ENCODE measurements at regions not wholly inside any gene's neighbourhood (a gene's known extent, or its start where the extent isn't known, plus 50 kb on each side); places are given as distances from the start of the nearest gene placed in this dataset.
A peak's percentile ranks its signal among the peaks of the same experiment; 100 is the strongest.

- Histone ChIP-seq H3K36me3 (no peaks in the 10 kb centered on the region), H3K27ac (no peak overlapping the region), H3K27me3 (ENCODE audit: insufficient read depth, low read depth, severe bottlenecking) (no peaks in the 10 kb centered on the region), H3K9me3 (ENCODE audit: severe bottlenecking) (no peaks in the 10 kb centered on the region), H3K4me3 (ENCODE audit: low read depth, low read length) (no peak overlapping the region)
- TF ChIP-seq CTCF (IDR thresholded peaks at IDR 0.05; ENCODE audit: low read depth, low read length), result no peak
- DNase-seq, result no peak
These were observed 329.4 kb upstream of the MAN1A1 start for GRCh38 chr6:119678961-119679360.

DNA sequence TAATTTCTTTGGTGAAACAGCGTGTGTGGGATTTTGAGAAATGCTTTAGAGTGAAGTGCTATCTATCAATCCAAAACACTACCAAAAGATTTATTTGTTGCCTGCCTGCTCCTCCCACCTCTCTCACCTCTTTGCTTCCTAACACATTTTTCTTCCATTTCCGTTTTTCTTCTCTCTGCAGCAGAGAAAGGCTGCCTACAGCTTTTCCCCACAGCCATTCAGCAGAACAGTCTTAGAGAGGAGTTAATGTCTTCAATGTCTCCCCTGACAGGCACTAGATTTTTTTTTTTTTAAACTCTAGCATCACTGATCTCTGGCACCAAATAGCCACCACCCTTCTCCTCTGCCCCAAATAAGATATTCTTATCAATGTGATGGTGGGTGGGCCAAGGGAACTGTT lies 327.8 kb upstream of the MAN1A1 start:
- Histone ChIP-seq H3K27ac (no peak overlapping the region), H3K27me3 (ENCODE audit: insufficient read depth, low read depth, severe bottlenecking) (no peaks in the 10 kb centered on the region), H3K9me3 (ENCODE audit: severe bottlenecking) (no peaks in the 10 kb centered on the region), H3K4me3 (ENCODE audit: low read depth, low read length) (no peak overlapping the region), H3K36me3 (no peaks in the 10 kb centered on the region)
- TF ChIP-seq CTCF (IDR thresholded peaks at IDR 0.05; ENCODE audit: low read depth, low read length), result no peak
- DNase-seq, result no peak

- no peak overlapping the region for H3K4me3 ChIP-seq (ENCODE audit: low read depth, low read length)
- H3K27me3 ChIP-seq (ENCODE audit: insufficient read depth, low read depth, severe bottlenecking), result no peaks in the 10 kb centered on the region
- TF ChIP-seq CTCF (IDR thresholded peaks at IDR 0.05; ENCODE audit: low read depth, low read length), result no peak
- H3K36me3 ChIP-seq, result no peaks in the 10 kb centered on the region
- no peaks in the 10 kb centered on the region for H3K9me3 ChIP-seq (ENCODE audit: severe bottlenecking)
- H3K27ac ChIP-seq, result no peak overlapping the region
- DNase-seq, result no peak
These were observed 327.4 kb upstream of the MAN1A1 start for GRCh38 chr6:119676961-119677360.

DNA sequence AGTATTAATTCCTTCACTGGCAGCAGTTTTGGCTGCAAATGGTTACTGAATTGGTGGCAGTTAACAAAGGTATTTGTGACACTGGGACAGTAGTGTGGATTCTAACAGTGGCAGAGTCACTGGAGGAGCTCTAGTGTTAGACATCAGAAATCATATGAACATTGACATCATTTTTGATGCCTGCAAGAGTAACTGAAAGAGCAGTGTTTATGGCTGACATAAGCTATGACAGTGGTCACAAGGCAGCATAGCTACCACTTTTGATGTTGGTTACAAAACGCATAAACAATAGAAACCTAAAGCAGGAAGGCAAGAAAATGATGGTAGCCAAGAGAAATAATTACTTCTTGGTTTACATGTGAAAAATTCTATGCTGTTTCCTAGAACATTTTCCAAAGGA lies 326.7 kb upstream of the MAN1A1 start:
- Histone ChIP-seq H3K27me3 (ENCODE audit: insufficient read depth, low read depth, severe bottlenecking) (no peaks in the 10 kb centered on the region), H3K36me3 (no peaks in the 10 kb centered on the region), H3K9me3 (ENCODE audit: severe bottlenecking) (no peaks in the 10 kb centered on the region), H3K27ac (no peak overlapping the region), H3K4me3 (ENCODE audit: low read depth, low read length) (no peak overlapping the region)
- no peak for DNase-seq
- TF ChIP-seq CTCF (IDR thresholded peaks at IDR 0.05; ENCODE audit: low read depth, low read length), result no peak

- no peak overlapping the region for H3K27ac ChIP-seq
- TF ChIP-seq CTCF (IDR thresholded peaks at IDR 0.05; ENCODE audit: low read depth, low read length), result no peak
- no peak for DNase-seq
- H3K36me3 ChIP-seq, result no peaks in the 10 kb centered on the region
- no peak overlapping the region for H3K4me3 ChIP-seq (ENCODE audit: low read depth, low read length)
- H3K9me3 ChIP-seq (ENCODE audit: severe bottlenecking), result no peaks in the 10 kb centered on the region
- no peaks in the 10 kb centered on the region for H3K27me3 ChIP-seq (ENCODE audit: insufficient read depth, low read depth, severe bottlenecking)
These were observed 324.2 kb upstream of the MAN1A1 start for GRCh38 chr6:119673741-119674140.

- H3K36me3 ChIP-seq, result no peaks in the 10 kb centered on the region
- H3K27ac ChIP-seq, result no peak overlapping the region
- DNase-seq, result peak; percentile 53
- no peaks in the 10 kb centered on the region for H3K9me3 ChIP-seq (ENCODE audit: severe bottlenecking)
- H3K27me3 ChIP-seq (ENCODE audit: insufficient read depth, low read depth, severe bottlenecking), result no peaks in the 10 kb centered on the region
- H3K4me3 ChIP-seq (ENCODE audit: low read depth, low read length), result no peak overlapping the region
- no peak for TF ChIP-seq CTCF (IDR thresholded peaks at IDR 0.05; ENCODE audit: low read depth, low read length)
These were observed 323.2 kb upstream of the MAN1A1 start for GRCh38 chr6:119672725-119673124.
